HG03175 (cell line): ENCODE measurements at regions not wholly inside any gene's neighbourhood (a gene's known extent, or its start where the extent isn't known, plus 50 kb on each side); places are given as distances from the start of the nearest gene placed in this dataset.
"Not testable (repeated sequence)": the region's sequence is repeated elsewhere in the genome, so short reads cannot be mapped to it uniquely, and the experiment has no call there.

ENCODE experiments used
- ATAC-seq: cut with Tn5 transposase; IDR thresholded peaks from one replicate; pipeline ENCODE4 v1.9.1; 2021; ENCODE audit warnings: mild to moderate bottlenecking, moderate library complexity; ENCODE audit not compliant: unreplicated experiment

- ATAC-seq: no peak
These were observed 1138.2 kb downstream of the UQCRFS1 start for GRCh38 chr19:28074773-28075172.

GRCh38 chr19:28067882-28068281 is 1145.1 kb downstream of the UQCRFS1 start:
- ATAC-seq: no peak

GRCh38 chr19:28066988-28067387 is 1146.0 kb downstream of the UQCRFS1 start:
- ATAC-seq: no peak

- ATAC-seq: no peak
These were observed 1146.8 kb downstream of the UQCRFS1 start for GRCh38 chr19:28066161-28066560.

- no peak for ATAC-seq
These were observed 1147.9 kb downstream of the UQCRFS1 start for GRCh38 chr19:28065026-28065425.

- no peak for ATAC-seq
These were observed 1149.2 kb downstream of the UQCRFS1 start for GRCh38 chr19:28063702-28064101.

DNA sequence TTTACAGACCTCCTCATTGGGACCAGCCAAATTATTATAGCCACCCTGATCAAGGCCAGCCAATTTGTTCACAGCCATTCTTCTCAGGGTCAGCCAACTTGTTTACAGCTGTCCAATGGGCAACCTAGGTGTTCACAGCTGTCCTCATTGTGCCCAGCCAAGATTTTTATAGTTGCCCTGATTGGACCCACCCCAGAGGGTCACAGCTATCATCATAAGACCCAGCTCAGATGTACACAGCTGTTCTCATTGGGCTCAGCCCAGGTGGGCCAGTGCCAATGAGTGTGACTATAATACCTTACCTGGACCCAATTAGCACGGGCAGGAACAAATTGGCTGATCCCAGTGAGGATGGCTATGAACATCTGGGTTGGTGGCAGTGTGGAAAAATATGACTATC is 1151.8 kb downstream of the UQCRFS1 start:
- no peak for ATAC-seq

- not testable (repeated sequence) for ATAC-seq
These were observed 1155.9 kb downstream of the UQCRFS1 start for GRCh38 chr19:28057026-28057425.

DNA sequence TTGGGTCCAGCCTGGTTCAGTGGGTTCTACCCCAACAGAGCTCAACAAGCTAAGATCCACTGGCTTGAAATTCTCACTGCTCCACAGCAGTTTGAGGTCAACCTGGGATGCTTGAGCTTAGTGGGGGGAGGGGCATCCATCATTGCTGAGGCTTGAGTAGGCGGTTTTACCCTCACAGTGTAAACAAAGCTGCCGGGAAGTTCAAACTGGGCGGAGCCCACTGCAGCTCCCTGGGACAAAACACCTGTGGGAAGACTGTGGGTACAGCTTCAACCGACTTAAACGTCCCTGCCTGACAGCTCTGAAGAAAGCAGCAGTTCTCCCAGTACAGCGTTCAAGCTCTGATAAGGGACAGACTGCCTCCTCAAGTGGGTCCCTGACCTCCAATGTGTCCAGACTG is 1161.9 kb downstream of the UQCRFS1 start:
- ATAC-seq: no peak

DNA sequence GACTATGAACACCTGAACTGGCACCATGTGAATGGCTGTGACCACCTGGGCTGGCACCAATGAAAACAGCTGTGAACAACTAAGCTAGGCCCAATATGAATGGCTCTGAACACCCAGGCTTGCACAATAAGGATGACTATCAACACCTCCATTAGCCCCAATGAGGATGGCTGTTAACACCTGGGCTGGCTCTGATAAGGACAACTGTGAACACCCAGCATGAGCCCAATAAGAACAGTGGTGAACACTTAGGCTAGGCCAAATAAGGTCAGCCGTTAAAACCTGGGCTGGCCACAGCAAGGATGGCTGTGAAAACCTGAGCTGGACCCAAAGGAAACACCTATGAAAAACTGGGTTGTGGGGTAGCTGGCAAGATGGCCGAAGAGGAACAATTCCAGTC is 1163.1 kb downstream of the UQCRFS1 start:
- no peak for ATAC-seq

- no peak for ATAC-seq
These were observed 1166.0 kb downstream of the UQCRFS1 start for GRCh38 chr19:28046932-28047331.

- ATAC-seq: no peak
These were observed 1167.3 kb downstream of the UQCRFS1 start for GRCh38 chr19:28045621-28046020.

DNA sequence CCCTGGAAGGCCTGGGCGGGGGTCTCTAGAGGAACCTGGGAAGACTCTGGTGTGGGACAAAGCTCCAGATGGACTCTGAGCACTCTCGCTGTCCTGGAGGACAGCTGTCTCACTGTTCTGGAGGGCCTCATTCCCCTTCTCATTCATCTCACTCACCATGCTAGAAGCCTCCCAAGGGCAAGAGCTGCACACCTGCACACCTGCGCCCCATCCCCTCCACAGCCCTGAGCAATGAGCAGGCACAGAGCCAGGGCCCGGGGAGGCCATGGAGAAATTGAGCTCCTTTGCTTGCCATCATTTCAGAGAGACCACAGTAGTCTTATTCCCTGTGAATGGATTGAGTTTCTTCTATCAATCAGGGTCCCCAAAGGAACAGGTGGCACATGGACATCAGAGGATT is 1168.5 kb downstream of the UQCRFS1 start:
- ATAC-seq: no peak

- no peak for ATAC-seq
These were observed 1170.4 kb downstream of the UQCRFS1 start for GRCh38 chr19:28042516-28042915.

GRCh38 chr19:28039677-28040381 is 1173.1 kb downstream of the UQCRFS1 start:
- no peak for ATAC-seq

DNA sequence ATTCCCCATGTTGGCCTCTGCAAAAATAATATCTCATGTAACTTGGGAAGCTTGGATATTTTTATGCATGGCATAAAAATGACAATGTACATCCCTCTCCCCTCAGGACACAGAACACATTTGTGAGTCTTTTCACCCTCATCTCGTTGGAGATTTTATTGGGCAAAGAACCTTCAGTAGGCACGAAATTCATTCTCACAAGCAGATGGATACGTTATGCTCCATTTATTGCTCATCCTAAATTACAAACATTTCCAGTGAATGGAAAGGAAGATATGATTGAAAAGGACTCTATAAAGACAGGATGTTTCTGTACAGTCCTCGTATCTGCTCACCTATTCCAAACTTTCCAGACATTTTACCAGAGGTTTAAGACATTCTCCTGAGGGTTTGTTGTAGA is 1175.8 kb downstream of the UQCRFS1 start:
- no peak for ATAC-seq

GRCh38 chr19:28036486-28036885 is 1176.5 kb downstream of the UQCRFS1 start:
- ATAC-seq: no peak

GRCh38 chr19:28034936-28035335 is 1178.0 kb downstream of the UQCRFS1 start:
- no peak for ATAC-seq

- ATAC-seq: no peak
These were observed 1184.0 kb downstream of the UQCRFS1 start for GRCh38 chr19:28028881-28029444.

GRCh38 chr19:28027116-28027515 is 1185.8 kb downstream of the UQCRFS1 start:
- no peak for ATAC-seq

DNA sequence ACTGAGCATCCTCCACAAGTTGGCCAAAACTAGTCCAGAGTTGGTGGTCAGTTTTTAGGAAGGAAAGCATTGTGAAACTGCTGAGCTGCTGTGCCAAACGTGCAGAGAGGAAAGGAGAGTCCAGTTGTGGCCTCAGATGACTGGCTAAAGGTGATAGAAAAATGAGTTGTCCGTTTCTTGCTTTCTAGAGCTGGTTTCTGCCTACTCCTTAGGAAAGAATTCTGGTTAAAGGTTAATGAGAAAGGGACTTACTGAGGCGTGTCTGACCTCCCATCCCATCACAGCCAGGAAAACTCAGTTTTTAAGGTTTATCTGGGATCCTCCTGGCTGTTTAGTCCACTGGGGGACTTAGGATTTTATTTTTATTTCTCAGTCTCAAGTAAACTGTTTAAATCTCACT is 1186.3 kb downstream of the UQCRFS1 start:
- no peak for ATAC-seq

DNA sequence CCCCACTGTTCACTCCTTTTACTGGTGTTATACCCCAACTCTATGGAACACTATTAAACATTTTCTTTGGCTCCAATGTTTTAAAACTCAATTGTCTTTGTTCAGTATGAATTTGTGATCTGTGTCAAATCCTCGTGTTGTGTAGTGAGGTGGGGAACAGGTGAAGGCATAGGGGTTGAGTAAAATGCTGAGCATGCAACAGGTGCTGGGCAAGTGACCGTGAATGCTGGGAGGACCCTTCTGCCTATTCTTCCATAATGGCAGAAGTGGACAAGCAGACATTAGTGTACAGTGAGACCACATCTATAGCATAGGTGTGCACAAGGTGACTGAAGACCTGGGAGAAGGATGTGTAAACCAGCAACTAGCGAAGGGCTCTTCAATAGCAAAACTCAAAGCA is 1188.0 kb downstream of the UQCRFS1 start:
- ATAC-seq: no peak

GRCh38 chr19:28023064-28023463 is 1189.9 kb downstream of the UQCRFS1 start:
- ATAC-seq: no peak
